ENCODE measurements at regions not wholly inside any gene's neighbourhood (a gene's known extent, or its start where the extent isn't known, plus 50 kb on each side); places are given as distances from the start of the nearest gene placed in this dataset.

DNA sequence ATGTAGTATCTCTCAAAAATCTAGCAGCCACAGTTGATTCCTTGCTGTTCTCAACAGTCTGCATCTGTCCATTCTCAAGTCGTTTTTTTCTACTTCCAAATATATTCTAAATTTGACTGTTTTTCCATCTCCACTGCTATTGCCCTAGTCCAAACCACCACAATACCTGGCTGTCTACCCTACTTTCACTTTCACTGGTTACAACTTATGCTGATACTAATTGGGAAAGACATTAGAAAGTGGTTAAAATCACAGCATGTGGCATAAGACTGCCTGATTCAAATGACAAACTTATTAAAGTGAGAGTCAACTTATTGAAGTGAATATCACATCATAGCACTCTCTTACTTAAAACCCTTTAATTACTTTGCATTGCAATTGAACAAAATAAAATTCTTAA, 72.6 kb downstream of the CHST2 start:
- Mint-ChIP-seq H3K4me1 (peaks cover 8% of the 10 kb centered on the region), H3K4me3 (no peak overlapping the region), H3K36me3 (ENCODE audit: low read depth) (peaks cover 2% of the 10 kb centered on the region), H3K9me3 (peaks cover 13% of the 10 kb centered on the region), H3K27me3 (no peaks in the 10 kb centered on the region), H3K27ac (no peak overlapping the region)
- POLR2A ChIA-PET: no interaction called here
- CTCF ChIA-PET: no interaction called here
- no peak for DNase-seq

DNA sequence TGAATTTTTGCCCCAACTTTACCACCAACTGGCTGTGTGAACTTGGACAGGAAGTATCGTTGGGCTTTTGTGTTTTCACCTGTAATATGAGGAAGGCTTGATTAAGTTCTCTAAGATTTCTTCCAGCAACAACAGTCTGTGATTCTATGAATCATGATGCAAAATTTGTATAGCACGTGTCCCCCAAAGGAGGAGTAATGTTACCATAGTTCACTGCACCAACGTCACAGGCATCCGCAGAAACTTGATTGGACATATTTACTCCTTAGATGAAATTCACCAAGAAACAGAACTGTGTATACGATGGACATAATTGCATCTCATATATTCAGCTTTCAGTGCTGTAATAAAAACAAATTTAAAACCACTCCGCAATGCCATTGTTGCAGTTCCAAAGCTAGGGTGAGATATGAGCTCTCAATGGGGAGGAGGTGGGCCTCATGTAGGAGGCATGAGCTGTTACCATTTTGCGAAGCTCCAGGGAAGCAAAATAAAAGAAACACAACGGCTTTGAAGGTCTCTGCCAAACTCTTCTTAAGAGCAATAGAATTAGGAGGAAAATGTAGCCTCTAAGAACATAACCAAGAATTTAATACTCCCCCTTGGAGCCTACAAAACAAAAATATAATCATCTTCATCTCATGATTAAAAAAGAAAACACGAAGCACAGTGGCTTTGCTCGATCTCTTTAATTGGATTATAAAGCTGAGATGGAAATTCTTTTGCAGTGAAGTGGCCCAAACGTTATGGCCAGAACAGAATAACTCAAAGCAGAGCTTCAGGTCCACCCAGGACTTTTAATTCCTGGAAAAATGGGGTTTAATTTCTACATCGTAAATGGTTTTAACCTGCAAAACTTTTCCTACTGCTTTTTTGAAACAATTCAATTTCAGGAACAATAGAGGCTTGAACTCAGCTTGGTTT, 80.7 kb downstream of the CHST2 start:
- Mint-ChIP-seq H3K9me3 (peaks cover 4% of the 10 kb centered on the region), H3K4me3 (no peak overlapping the region), H3K4me1 (no peaks in the 10 kb centered on the region), H3K36me3 (ENCODE audit: low read depth) (peaks cover 3% of the 10 kb centered on the region), H3K27me3 (no peaks in the 10 kb centered on the region), H3K27ac (no peak overlapping the region)
- ChIA-PET CTCF (no interaction called here), POLR2A (no interaction called here)
- no peak for DNase-seq

DNA sequence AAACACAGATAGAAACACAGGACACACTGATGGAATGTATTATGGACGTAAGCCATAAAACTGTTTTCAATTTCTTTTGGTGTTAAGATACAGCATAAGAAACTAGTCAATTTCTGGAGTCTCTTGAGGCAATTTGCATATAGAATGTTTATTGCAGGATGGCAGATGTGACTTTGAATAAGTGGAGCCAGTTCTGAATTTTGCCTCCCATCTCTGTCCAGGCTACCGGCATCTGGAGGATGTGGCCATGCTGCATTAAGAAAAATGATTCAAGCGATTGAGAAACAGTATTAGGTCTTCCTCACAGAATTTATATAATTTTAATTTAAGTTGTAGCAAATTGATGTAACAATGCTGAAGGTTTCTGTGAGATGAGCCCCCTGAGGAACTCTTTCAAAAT, 81.5 kb downstream of the CHST2 start:
- H3K36me3 Mint-ChIP-seq (ENCODE audit: low read depth): peaks cover 3% of the 10 kb centered on the region
- H3K4me1 Mint-ChIP-seq: no peaks in the 10 kb centered on the region
- H3K27me3 Mint-ChIP-seq: no peaks in the 10 kb centered on the region
- H3K27ac Mint-ChIP-seq: no peak overlapping the region
- H3K4me3 Mint-ChIP-seq: no peak overlapping the region
- CTCF ChIA-PET: no interaction called here
- peaks cover 4% of the 10 kb centered on the region for H3K9me3 Mint-ChIP-seq
- DNase-seq: no peak
- POLR2A ChIA-PET: no interaction called here

DNA sequence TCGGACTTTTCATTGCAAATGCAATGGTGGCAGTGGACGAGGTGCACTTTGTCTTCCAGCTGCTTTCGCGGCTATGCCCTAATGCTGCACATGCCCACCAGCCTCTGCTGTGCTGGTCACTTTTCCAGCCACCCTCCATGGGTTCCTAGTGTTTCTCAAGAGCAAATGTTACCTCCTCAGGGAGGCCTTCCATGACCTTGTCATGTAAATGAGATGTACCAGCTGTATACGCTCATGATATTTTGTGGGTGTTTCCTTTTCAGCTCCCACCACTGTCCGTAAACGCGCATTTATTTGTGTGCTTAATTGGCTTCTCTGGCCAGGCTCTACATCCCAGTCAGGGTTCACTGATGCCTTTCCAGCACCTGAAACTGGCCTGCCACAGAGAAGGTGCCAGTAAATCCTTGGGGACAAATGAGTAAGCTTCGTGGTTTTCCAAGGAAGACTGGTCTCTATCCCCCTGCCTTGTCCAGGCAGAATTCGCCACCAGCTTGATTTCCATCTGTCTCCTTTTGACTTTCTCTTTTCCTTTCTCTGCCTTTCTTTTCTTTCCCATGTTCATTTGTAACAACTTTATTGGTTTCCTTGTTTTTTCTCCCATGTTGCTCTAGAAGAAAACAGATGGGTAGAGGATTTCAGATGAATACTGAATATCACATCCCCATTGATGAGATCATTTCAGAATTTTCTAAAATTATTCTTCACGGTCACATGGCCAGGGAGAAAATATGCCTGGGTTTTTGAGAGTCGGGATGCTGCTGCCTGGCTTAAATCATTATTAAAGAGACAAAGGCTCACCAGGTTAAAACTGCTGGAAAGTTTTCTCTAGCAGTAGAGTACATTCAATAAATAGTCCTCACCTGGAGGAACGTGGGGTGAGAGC, 82.5 kb downstream of the CHST2 start:
- no peak for DNase-seq
- no peaks in the 10 kb centered on the region for H3K4me1 Mint-ChIP-seq
- H3K9me3 Mint-ChIP-seq: peaks cover 6% of the 10 kb centered on the region
- H3K27ac Mint-ChIP-seq: no peak overlapping the region
- peaks cover 3% of the 10 kb centered on the region for H3K36me3 Mint-ChIP-seq (ENCODE audit: low read depth)
- ChIA-PET CTCF (interaction anchor here (0.6 to 1.8 kb wide), 2 partner anchors 16 to 1350 kb away, joined by 5 to 6 read pairs; no protein-coding TSS in a partner anchor), POLR2A (no interaction called here)
- H3K27me3 Mint-ChIP-seq: no peaks in the 10 kb centered on the region
- no peak overlapping the region for H3K4me3 Mint-ChIP-seq

DNA sequence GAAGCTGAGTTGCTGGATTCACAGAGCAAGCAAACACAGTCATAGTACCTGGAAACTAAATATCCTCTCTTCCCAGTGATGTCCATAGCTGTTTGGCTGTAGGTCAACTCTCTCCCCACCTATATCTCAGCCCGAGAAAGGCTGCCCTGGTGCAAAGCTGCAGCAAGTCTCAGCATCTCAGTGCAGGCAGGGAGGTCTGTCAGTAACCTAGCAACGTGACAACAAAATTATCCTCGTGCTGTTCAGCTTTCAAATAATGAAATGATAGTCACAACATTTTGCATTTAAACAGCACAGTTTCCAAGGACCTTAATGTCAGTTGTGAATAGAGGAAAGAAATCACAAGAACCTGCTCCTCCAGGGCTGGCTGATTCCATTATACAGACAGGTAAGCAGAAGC, 83.6 kb downstream of the CHST2 start:
- Mint-ChIP-seq H3K27ac (no peak overlapping the region), H3K4me1 (peaks cover 3% of the 10 kb centered on the region), H3K9me3 (peaks cover 6% of the 10 kb centered on the region), H3K27me3 (no peaks in the 10 kb centered on the region), H3K4me3 (no peak overlapping the region), H3K36me3 (ENCODE audit: low read depth) (no peaks in the 10 kb centered on the region)
- ChIA-PET POLR2A (no interaction called here), CTCF (interaction anchor here (1.8 kb wide), 1 partner anchor 15 kb away, joined by 6 read pairs; no protein-coding TSS in a partner anchor)
- no peak for DNase-seq

DNA sequence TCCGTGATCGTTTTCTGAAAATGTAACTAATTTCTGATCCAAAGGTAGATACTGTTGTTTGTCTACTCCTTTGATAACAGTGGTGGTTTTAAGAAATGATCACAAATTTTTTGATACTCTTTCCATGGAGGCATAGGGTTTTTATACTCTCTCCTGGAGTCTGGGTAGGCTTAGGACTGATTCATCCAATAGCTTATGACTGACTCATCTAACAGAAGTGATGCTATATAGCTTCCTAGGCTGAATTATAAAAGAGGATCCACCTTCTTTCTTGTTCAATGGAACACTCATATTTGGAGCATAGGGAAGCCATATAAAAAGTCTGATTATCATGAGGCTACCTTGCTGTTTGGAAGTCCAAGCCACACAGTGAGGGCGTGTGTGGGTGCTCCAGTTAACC, 84.3 kb downstream of the CHST2 start:
- ChIA-PET POLR2A (no interaction called here), CTCF (interaction anchor here (1.8 kb wide), 1 partner anchor 15 kb away, joined by 6 read pairs; no protein-coding TSS in a partner anchor)
- Mint-ChIP-seq H3K9me3 (peaks cover 6% of the 10 kb centered on the region), H3K27me3 (no peaks in the 10 kb centered on the region), H3K27ac (no peak overlapping the region), H3K4me1 (peaks cover 3% of the 10 kb centered on the region), H3K36me3 (ENCODE audit: low read depth) (no peaks in the 10 kb centered on the region), H3K4me3 (no peak overlapping the region)
- DNase-seq: no peak

DNA sequence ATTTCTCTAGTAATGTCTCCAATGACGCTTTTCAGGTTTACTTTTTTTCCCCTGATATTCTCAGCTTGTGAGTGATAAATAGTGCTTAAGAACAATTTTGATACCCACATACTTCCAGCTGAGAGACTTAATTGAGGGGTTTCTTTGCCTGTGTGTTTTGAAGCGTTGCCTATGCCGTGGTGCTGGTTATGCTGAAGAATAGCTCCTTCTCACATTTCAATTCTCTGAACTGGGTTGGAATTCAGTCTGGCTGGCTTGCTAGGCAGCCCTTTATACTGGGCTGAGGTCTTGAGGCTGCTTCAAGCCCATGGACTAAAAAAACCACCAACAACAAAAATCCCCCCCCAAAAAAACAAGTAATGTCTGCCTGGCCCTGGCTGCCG, 87.4 kb downstream of the CHST2 start:
- Mint-ChIP-seq H3K9me3 (peaks cover 6% of the 10 kb centered on the region), H3K27me3 (no peaks in the 10 kb centered on the region), H3K4me1 (peaks cover 7% of the 10 kb centered on the region), H3K36me3 (ENCODE audit: low read depth) (no peaks in the 10 kb centered on the region), H3K4me3 (no peak overlapping the region), H3K27ac (no peak overlapping the region)
- ChIA-PET POLR2A (no interaction called here), CTCF (interaction anchor here (1.1 to 1.4 kb wide), 2 partner anchors 9 to 48 kb away, joined by 3 to 4 read pairs; no protein-coding TSS in a partner anchor)
- no peak for DNase-seq

DNA sequence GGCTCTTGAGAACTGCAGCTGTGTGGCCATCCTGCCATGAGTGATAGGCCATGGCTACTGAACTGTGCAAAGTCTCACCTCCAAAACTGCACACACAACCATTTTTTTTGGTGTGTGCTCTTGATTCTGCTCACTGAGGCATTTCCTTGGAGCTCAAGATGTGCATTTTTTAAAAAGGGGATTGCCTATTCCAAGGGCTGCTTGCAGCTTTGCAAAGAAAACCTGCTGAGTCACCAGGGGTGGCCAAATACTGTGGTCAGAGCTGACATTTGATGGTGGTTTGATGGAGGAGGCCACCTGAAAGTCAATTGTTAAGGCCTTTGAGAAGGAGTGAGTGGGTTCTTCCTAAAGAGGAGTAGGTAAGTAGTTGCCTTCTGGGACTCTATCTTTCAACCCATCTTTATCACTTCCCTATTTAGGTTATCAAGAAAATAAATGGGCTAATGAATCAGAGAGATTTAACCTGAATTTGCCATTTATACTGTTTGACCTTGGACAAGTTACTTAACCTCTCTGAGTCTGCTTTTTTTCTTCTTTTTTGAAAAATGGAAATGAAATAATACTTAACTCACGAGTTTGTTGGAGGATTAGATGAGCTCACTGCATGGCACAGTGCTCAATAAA, 87.9 kb downstream of the CHST2 start:
- Mint-ChIP-seq H3K4me1 (peaks cover 7% of the 10 kb centered on the region), H3K4me3 (no peak overlapping the region), H3K27ac (no peak overlapping the region), H3K9me3 (peaks cover 6% of the 10 kb centered on the region), H3K27me3 (no peaks in the 10 kb centered on the region), H3K36me3 (ENCODE audit: low read depth) (no peaks in the 10 kb centered on the region)
- ChIA-PET CTCF (interaction anchor here (1.1 to 1.4 kb wide), 2 partner anchors 9 to 48 kb away, joined by 3 to 4 read pairs; no protein-coding TSS in a partner anchor), POLR2A (no interaction called here)
- DNase-seq: no peak

DNA sequence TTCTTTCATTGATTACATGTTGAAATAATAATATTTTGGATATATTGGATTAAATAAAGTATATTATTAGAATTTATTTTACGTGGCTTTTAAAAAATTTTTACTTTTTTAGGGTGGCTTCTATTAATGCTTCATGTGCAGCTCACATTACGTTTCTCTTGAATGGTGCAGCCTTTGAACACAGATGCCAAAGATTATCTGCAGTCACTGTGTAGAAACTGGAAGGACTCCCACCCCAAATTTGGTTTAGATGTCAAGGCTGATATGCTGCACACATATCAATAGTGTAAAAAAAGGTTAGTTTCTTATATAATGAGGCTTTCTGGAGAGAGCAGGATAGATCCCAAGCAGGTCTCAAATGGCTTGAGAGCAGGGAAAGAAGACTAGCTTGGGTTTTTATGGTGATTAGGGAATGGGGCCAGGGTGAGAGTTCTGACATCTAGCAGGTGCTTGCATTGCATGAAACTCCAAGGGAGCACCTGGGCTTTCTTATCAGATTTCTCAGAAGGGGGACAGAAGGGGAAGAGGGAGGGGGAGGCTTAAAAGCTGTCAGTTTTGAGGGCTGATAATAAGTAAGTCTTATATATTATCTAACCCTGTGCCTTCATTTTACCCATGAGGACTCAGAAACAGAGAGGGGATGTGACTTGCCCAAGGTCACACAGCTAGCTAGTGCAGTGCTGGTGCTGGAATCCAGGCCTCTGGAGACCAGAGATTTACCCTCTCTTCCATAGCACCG, 89.6 kb downstream of the CHST2 start:
- ChIA-PET CTCF (no interaction called here), POLR2A (no interaction called here)
- H3K27ac Mint-ChIP-seq: no peak overlapping the region
- H3K4me1 Mint-ChIP-seq: peaks cover 7% of the 10 kb centered on the region
- no peak overlapping the region for H3K4me3 Mint-ChIP-seq
- DNase-seq: no peak
- H3K9me3 Mint-ChIP-seq: peaks cover 6% of the 10 kb centered on the region
- H3K27me3 Mint-ChIP-seq: no peaks in the 10 kb centered on the region
- H3K36me3 Mint-ChIP-seq (ENCODE audit: low read depth): no peaks in the 10 kb centered on the region

DNA sequence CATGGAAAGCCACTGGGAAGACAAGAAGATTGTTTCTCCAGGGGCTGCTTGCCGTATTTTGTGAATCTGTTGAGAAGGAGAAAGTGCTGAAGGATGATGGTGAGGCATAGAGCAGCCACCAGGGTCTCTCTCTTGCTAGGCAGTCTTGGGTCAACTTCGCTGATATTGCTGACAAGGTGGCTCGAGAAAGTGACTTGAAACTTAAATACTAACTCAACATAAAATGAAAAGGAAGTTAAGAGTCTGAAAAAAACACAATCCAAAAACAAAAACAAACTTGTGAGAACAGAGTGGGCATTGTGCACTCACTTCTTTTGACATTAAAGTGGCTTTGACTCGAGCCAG, 90.1 kb downstream of the CHST2 start:
- H3K4me1 Mint-ChIP-seq: peaks cover 7% of the 10 kb centered on the region
- no peaks in the 10 kb centered on the region for H3K27me3 Mint-ChIP-seq
- no peak for DNase-seq
- ChIA-PET POLR2A (no interaction called here), CTCF (no interaction called here)
- no peak overlapping the region for H3K4me3 Mint-ChIP-seq
- H3K9me3 Mint-ChIP-seq: peaks cover 6% of the 10 kb centered on the region
- no peak overlapping the region for H3K27ac Mint-ChIP-seq
- H3K36me3 Mint-ChIP-seq (ENCODE audit: low read depth): no peaks in the 10 kb centered on the region

DNA sequence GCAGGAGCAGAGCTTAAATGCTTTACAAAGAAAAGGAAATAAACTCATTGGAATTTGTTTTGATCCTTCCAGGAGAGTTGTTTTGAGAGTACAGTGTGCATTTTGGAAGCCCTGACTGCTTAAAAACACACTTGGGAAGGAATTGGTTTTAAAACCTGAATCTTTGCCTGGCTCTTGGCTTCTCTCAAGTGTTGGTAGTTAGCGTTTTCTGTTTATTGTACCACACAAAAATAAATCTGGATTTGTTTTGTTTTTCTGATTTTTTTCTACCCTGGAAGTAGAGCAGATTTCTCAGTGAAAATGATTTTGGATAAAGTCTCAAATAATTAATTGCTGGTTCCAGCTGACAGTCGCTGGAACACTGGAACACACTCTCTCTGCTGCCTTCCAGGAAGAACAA, 90.6 kb downstream of the CHST2 start:
- ChIA-PET CTCF (no interaction called here), POLR2A (no interaction called here)
- H3K36me3 Mint-ChIP-seq (ENCODE audit: low read depth): no peaks in the 10 kb centered on the region
- H3K9me3 Mint-ChIP-seq: peaks cover 5% of the 10 kb centered on the region
- no peaks in the 10 kb centered on the region for H3K27me3 Mint-ChIP-seq
- no peak for DNase-seq
- no peak overlapping the region for H3K27ac Mint-ChIP-seq
- H3K4me3 Mint-ChIP-seq: no peak overlapping the region
- peaks cover 7% of the 10 kb centered on the region for H3K4me1 Mint-ChIP-seq

DNA sequence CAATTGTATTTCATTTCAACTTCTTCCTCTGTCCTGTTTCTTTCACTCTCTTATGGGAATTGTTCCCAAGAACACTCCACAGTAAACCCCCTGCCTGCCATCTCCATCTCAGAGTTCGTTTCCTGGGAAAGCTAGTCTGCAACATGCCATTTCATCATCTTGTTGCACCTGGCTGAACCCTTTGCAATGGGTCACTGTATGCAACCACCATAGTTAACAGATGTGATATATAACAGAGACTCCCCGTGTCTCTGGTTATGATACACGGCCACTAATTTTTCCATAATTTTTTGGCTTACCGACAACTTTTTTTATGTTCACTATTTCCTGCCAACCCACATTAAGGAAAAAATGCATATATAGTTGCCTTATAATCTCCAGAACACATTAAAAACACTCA, 95.5 kb downstream of the CHST2 start:
- CTCF ChIA-PET: interaction anchor here (1.0 kb wide), 1 partner anchor 24 kb away, joined by 3 read pairs; no protein-coding TSS in a partner anchor
- peaks cover 1% of the 10 kb centered on the region for H3K36me3 Mint-ChIP-seq (ENCODE audit: low read depth)
- H3K4me3 Mint-ChIP-seq: no peak overlapping the region
- POLR2A ChIA-PET: no interaction called here
- no peaks in the 10 kb centered on the region for H3K27me3 Mint-ChIP-seq
- DNase-seq: no peak
- H3K27ac Mint-ChIP-seq: no peak overlapping the region
- peaks cover 13% of the 10 kb centered on the region for H3K4me1 Mint-ChIP-seq
- peaks cover 4% of the 10 kb centered on the region for H3K9me3 Mint-ChIP-seq
